ENCODE measurements at regions not wholly inside any gene's neighbourhood (a gene's known extent, or its start where the extent isn't known, plus 50 kb on each side); places are given as distances from the start of the nearest gene placed in this dataset.

- DNase-seq = no peak
Measured at GRCh38 chr2:168340931-168341330, 93.5 kb upstream of the STK39 start.

GRCh38 chr2:168343586-168343985 lies 96.2 kb upstream of the STK39 start:
- DNase-seq = no peak

GRCh38 chr2:168344706-168345105 lies 97.3 kb upstream of the STK39 start:
- DNase-seq = no peak

- DNase-seq = peak; percentile 73
Measured at GRCh38 chr2:168345601-168346000, 98.2 kb upstream of the STK39 start.

- DNase-seq = peak; percentile 88
Measured at GRCh38 chr2:168346725-168347477, 99.5 kb upstream of the STK39 start.

- peak; percentile 57 for DNase-seq
Measured at GRCh38 chr2:168348076-168348475, 100.7 kb upstream of the STK39 start.

- DNase-seq = peak; percentile 33
Measured at GRCh38 chr2:168350380-168350779, 103.0 kb upstream of the STK39 start.

- no peak for DNase-seq
Measured at GRCh38 chr2:168353251-168353650, 102.8 kb upstream of the CERS6 start.

- DNase-seq = peak; percentile 24
Measured at GRCh38 chr2:168354499-168354898, 101.6 kb upstream of the CERS6 start.

- no peak for DNase-seq
Measured at GRCh38 chr2:168355121-168355520, 101.0 kb upstream of the CERS6 start.

- no peak for DNase-seq
Measured at GRCh38 chr2:168355779-168356476, 100.1 kb upstream of the CERS6 start.

GRCh38 chr2:168356477-168356835 lies 99.6 kb upstream of the CERS6 start:
- DNase-seq = no peak

GRCh38 chr2:168357797-168358472 lies 98.1 kb upstream of the CERS6 start:
- DNase-seq = peak; percentile 25

- DNase-seq = peak; percentile 57
Measured at GRCh38 chr2:168359082-168359481, 97.0 kb upstream of the CERS6 start.

- peak; percentile 56 for DNase-seq
Measured at GRCh38 chr2:168363347-168364092, 92.6 kb upstream of the CERS6 start.

- no peak for DNase-seq
Measured at GRCh38 chr2:168365094-168365621, 90.9 kb upstream of the CERS6 start.

- no peak for DNase-seq
Measured at GRCh38 chr2:168369031-168369430, 87.0 kb upstream of the CERS6 start.

- DNase-seq = no peak
Measured at GRCh38 chr2:168371273-168372019, 84.6 kb upstream of the CERS6 start.

GRCh38 chr2:168373468-168373867 lies 82.6 kb upstream of the CERS6 start:
- DNase-seq = no peak

- DNase-seq = peak; percentile 26
Measured at GRCh38 chr2:168375195-168375798, 80.8 kb upstream of the CERS6 start.

- no peak for DNase-seq
Measured at GRCh38 chr2:168378960-168379669, 77.0 kb upstream of the CERS6 start.
